ENCODE measurements at regions not wholly inside any gene's neighbourhood (a gene's known extent, or its start where the extent isn't known, plus 50 kb on each side); places are given as distances from the start of the nearest gene placed in this dataset.

- ChIA-PET POLR2A (no interaction called here), CTCF (no interaction called here)
- no peak for ATAC-seq
- DNase-seq (ENCODE audit: low read depth in 1 of 2, low spot score in 1 of 2): no peak
- Histone ChIP-seq H3K4me3 (no peak overlapping the region), H3K4me2 (no peak overlapping the region), H3K9me3 (no peaks in the 10 kb centered on the region), H3K27ac (no peak overlapping the region), H3K4me1 (no peaks in the 10 kb centered on the region)
- 38% methylated on average over 1 of the region's 1 CpG for WGBS (ENCODE audit: missing lambda C conversion rate)
- TF ChIP-seq HOXB5 (CRISPR knock-in tag; IDR thresholded peaks at IDR 0.05): no peak
- no peak for TF ChIP-seq FOXS1 (CRISPR knock-in tag; IDR thresholded peaks at IDR 0.05)
- TF ChIP-seq RCOR1 (IDR thresholded peaks at IDR 0.05; ENCODE audit: low read depth, low read length): no peak
- TF ChIP-seq MYC (IDR thresholded peaks at IDR 0.05; ENCODE audit: borderline replicate concordance, low read length): no peak
- no peak for TF ChIP-seq RAD21 (conservative IDR thresholded peaks at IDR 0.05 in 1 of 2, IDR thresholded peaks at IDR 0.05 in 1 of 2)
- TF ChIP-seq ZC3H11A (IDR thresholded peaks at IDR 0.05): no peak
- TF ChIP-seq HOXA7 (CRISPR knock-in tag; IDR thresholded peaks at IDR 0.05): no peak
- no peak for FAIRE-seq
Measured at GRCh38 chr4:133574248-133574647, 425.2 kb downstream of the PCDH10 start.

- TF ChIP-seq FOSL2 (IDR thresholded peaks at IDR 0.05): no peak
- TF ChIP-seq FOSL2 (CRISPR knock-in tag; IDR thresholded peaks at IDR 0.05): no peak
- no peak for TF ChIP-seq FOXS1 (CRISPR knock-in tag; IDR thresholded peaks at IDR 0.05)
- no peak for TF ChIP-seq CHD2 (IDR thresholded peaks at IDR 0.05; ENCODE audit: low read length, partially characterized antibody)
- TF ChIP-seq FOSB (CRISPR knock-in tag; IDR thresholded peaks at IDR 0.05): no peak
- no peak for TF ChIP-seq MAX (IDR thresholded peaks at IDR 0.05)
- no peak for TF ChIP-seq GATA3 (IDR thresholded peaks at IDR 0.05; ENCODE audit: borderline replicate concordance)
- TF ChIP-seq POLR2A (IDR thresholded peaks at IDR 0.05; ENCODE audit: low read length): no peak
- no peak for TF ChIP-seq CHD4 (IDR thresholded peaks at IDR 0.05; ENCODE audit: borderline replicate concordance)
- no peak for TF ChIP-seq HOXA7 (CRISPR knock-in tag; IDR thresholded peaks at IDR 0.05)
- no peak for TF ChIP-seq MAZ (IDR thresholded peaks at IDR 0.05; ENCODE audit: borderline replicate concordance, low read depth, low read length)
- TF ChIP-seq JUN (IDR thresholded peaks at IDR 0.05): no peak
- DNase-seq (ENCODE audit: low read depth in 1 of 2, low spot score in 1 of 2) (peak in 1 of 2 experiments; percentile 22), FAIRE-seq (no peak), ATAC-seq (no peak)
- H3K27ac ChIP-seq: no peak overlapping the region
- ChIA-PET CTCF (no interaction called here), POLR2A (no interaction called here)
- no peaks in the 10 kb centered on the region for H3K9me3 ChIP-seq
- no peak overlapping the region for H3K4me3 ChIP-seq
- 0% methylated on average over 1 of the region's 1 CpG for WGBS (ENCODE audit: missing lambda C conversion rate)
- H3K4me1 ChIP-seq: no peaks in the 10 kb centered on the region
- no peak overlapping the region for H3K4me2 ChIP-seq
Measured at GRCh38 chr4:133565379-133565778, 416.3 kb downstream of the PCDH10 start.

- peak; percentile 6 for TF ChIP-seq MAFK (IDR thresholded peaks at IDR 0.05; ENCODE audit: partially characterized antibody)
- no peak for TF ChIP-seq GATA3 (IDR thresholded peaks at IDR 0.05; ENCODE audit: borderline replicate concordance)
- TF ChIP-seq REST (IDR thresholded peaks at IDR 0.05): no peak
- no peak for TF ChIP-seq USF2 (IDR thresholded peaks at IDR 0.05)
- FAIRE-seq (no peak), ATAC-seq (no peak), DNase-seq (ENCODE audit: low read depth in 1 of 2, low spot score in 1 of 2) (no peak)
- no peaks in the 10 kb centered on the region for H3K4me1 ChIP-seq
- CTCF ChIA-PET: no interaction called here
- H3K9me3 ChIP-seq: no peaks in the 10 kb centered on the region
- H3K4me3 ChIP-seq: no peak overlapping the region
- POLR2A ChIA-PET: no interaction called here
- H3K4me2 ChIP-seq: no peak overlapping the region
- WGBS (ENCODE audit: missing lambda C conversion rate): 56% methylated on average over 5 of the region's 6 CpGs
- no peak overlapping the region for H3K27ac ChIP-seq
Measured at GRCh38 chr4:133559987-133560386, 410.9 kb downstream of the PCDH10 start.

Measured in A549 (cell line).